Activated T-helper 9 cell treated with anti-CD3 and anti-CD28 coated beads, Interleukin-2, amount 50 U/mL, for 16 hours (primary cell): ENCODE measurements at regions not wholly inside any gene's neighbourhood (a gene's known extent, or its start where the extent isn't known, plus 50 kb on each side); places are given as distances from the start of the nearest gene placed in this dataset.

Experiments used
- DNase-seq: peaks from one replicate; pipeline ENCODE4 v3.0.0-alpha.2; 2020; ENCODE audit warnings: low read depth

- no peak for DNase-seq
Observed at GRCh38 chr16:73350707-73351452, 303.0 kb upstream of the ZFHX3 start.

DNA sequence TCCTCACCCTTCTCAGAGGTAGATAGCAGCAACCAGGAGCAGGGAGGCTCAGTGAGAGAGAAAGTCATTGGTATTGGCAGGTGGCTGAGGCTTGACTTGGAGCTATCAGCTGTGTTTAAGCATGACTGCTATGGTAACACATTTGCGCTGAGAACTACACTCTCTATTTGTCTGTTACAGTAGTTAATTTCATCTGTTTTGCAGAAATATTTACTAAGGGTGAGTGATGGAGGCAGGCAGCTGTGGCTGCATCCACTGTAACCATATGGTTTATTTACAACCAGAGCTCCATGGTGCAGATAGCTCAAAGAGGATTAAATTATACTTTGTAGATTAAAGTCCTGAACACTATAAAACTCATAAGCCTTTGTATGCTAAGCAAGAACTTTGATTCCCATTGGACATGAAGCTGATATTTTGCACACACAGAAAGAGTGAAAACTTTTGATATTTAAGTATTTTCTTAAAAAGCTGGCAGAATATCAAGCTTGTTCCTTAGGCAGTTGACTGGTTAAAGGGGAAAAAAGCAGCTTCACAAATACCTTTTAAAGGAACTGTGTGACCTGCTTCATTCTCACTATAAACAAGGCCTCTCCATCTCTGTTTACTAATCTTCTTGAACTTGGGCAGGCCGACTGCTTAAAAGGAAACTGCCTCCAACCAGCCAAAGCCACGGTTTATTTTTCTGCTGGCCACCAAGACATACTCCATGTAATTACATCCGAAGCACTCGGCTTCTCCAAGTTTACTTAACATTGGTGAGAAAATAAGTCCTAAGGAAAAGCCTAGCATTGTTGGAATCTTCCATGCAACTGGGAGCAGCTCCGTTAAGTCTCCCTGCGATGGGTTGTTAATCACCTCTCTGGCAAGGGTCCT lies 299.8 kb upstream of the ZFHX3 start:
- DNase-seq, result no peak

GRCh38 chr16:73339821-73340220 lies 291.9 kb upstream of the ZFHX3 start:
- no peak for DNase-seq

DNA sequence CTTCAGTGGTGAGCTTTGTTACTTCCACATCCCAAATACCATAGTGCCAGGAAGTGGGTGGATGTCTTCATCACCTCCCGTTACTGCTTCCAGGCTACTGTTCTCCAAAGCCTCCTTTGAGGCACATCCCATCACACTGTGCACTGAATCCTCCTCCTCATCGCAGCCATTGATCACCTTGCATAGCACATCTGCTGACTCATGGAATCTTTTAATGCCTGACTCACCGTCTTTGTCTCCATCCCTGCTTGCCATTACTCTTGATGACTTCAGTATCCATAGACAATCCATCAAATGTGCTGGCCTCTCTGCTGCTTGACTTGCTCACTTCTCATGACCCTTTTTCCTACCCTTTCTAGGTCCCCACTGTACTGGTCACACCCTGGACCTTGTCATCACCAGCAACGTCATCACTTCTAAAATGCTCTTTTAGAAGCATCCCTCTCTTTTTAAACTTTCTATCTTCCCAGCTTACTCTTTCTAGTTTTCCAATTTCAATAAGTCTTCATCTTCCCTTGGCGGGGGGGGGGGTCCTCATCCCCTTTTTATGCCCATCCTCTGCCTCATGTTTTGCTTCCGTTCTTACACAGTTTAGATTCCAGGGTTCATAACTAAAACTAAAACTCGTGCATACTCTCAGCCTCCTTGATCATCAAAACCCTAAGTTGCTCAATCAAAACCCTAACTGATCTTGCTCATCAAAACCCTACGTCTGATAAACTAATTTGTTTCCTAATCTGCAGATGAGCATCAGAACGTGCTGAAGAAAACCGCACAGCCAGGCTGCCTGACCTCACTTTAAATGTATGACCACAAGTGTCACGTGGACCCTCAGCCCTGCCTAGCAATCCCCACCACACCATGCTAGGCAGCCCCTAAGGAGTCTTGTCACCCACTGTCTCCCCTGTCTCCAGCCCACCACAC lies 289.7 kb upstream of the ZFHX3 start:
- no peak for DNase-seq

- no peak for DNase-seq
Observed at GRCh38 chr16:73329358-73330286, 281.7 kb upstream of the ZFHX3 start.

- no peak for DNase-seq
Observed at GRCh38 chr16:73326770-73327470, 279.0 kb upstream of the ZFHX3 start.

- no peak for DNase-seq
Observed at GRCh38 chr16:73326221-73326620, 278.3 kb upstream of the ZFHX3 start.

DNA sequence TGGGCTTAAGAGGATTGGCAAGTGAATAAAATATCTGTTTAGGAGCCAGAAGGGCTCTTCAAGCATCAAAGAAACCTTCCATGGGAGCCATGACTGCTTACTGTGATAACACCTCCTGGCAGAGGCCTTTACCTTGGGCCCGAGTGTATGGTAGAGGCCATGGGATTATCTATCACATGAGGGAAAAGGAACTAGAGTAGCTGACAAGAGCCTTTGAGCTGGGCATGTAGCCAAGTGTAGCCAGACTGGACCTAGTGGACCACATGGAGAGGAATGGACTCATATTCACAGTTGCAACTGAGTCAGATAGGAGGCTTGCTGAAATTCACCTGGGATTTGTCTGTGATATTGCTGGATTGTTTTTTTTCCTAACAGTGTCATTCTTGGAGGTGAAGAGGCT lies 276.0 kb upstream of the ZFHX3 start:
- DNase-seq, result no peak

DNA sequence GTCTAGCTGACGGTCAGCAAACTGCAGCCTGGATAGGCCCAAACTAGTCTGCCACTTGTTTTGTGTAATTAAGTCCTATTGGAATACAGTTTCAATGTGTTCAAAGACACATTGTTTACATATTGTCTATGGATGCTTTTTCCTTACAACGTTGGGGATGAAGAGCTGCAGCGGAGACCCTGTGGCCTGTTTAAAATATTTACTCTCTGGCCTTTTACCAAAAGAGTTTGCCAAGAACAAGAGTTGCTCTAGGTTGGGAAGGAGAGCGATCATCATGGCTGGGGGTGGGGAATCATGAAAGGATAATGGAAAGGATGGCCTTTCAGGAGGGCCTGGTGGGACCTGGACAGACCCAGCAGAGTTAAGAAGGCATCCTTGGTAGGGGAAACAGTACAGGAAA lies 274.9 kb upstream of the ZFHX3 start:
- DNase-seq, result no peak

- no peak for DNase-seq
Observed at GRCh38 chr16:73321853-73322252, 273.9 kb upstream of the ZFHX3 start.

GRCh38 chr16:73319737-73320136 lies 271.8 kb upstream of the ZFHX3 start:
- no peak for DNase-seq

DNA sequence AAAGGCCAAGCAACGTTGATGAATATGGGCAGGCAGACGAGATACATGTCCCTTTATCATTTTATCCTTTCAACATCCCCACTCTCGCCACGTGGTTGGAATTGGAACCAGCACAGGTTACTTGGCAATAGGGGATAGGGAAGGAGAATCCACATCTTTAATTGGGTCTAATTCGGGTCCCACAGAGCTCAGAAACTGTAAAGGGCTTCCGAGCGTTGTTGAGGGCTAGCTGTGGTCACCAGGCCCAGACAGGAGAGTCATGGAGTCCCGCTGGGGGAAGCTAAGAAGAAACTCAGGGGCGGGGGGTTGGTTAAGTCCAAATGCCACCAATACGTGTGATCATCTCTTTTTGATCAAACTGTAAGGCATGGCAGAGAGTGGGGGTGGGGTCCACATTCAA lies 271.3 kb upstream of the ZFHX3 start:
- no peak for DNase-seq

DNA sequence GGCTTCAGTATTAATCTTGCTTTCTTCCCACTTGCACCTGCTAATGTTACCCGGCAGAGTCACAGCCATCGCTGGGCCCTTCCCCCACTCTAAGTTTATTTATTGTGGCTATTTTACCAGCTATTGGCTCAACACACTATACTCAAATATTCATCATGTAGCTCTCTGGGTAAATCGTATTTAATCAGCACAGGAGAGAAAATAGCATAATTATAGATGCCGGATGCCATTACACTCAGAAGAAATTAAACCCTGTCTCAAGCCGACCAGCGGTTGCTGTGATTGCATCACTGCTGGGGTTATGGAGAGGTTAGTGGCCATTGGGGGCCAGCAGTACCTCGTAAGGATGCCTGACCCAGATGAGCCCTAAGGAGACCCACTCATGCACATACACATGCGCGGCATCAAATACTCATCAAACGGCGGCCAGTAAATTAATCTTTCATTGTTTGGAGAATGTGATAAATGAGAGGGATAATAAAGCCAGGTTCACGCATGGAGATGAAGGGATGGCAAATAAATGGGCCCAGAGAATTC lies 269.5 kb upstream of the ZFHX3 start:
- no peak for DNase-seq

DNA sequence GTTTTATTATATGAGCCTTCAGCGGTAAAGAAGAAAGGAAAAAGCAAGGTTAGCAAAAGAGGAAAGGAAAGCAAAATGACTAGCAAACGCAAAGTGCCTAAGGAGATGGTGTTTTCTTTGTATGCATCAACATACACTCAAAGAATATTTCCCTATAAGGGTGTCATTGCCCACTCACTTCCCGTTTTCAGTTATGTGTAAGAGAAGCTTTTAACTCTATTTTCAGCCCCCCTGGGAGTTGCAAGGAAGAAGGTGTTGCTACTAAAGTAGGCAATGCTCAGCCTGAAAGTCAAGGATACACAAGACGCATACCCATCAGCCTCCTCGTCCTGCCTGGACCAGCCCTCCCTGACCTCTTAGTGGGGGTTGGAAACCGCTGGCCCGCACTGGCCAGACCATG lies 267.7 kb upstream of the ZFHX3 start:
- no peak for DNase-seq

GRCh38 chr16:73313950-73314349 lies 266.0 kb upstream of the ZFHX3 start:
- DNase-seq, result no peak

DNA sequence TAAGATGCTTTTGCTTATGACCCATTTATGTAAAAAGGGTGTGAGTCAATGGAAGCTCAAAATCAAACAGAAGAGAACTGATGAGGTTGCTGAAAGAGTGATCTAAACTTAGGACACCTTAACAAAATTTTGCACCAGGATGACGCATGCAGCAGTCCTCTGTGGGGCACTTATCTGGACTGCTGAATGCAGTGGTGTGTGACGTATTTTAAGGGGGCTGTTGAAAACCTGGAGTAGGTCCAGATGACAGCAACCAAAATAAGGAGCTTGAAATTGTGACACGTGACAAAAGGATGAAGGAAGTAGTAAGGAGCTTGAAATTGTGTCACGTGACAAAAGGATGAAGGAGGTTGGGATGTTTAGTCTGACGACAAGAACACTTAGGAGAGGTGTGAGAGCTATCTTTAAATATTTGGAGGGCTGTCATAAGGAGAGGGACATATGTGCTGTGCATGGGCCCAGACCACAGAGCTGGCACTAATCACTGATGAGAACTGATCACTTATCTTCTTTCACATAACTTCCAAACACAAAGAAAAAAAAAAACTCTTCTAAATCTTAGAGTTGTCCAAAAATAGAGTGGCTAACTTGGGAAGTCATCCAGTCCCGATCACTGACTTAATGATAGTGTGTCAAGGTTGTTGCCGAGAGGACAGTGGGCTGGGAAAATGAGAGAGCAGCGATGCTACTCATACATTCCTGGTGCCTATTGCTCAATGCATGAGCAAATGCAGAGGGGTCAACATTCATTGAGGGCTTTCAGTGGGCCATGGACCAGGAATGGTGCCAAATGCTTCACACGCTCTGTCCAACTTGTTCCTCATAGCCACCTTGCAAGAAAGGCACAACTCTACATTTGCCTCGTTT lies 264.2 kb upstream of the ZFHX3 start:
- DNase-seq, result no peak

- DNase-seq, result no peak
Observed at GRCh38 chr16:73308771-73309170, 260.8 kb upstream of the ZFHX3 start.

DNA sequence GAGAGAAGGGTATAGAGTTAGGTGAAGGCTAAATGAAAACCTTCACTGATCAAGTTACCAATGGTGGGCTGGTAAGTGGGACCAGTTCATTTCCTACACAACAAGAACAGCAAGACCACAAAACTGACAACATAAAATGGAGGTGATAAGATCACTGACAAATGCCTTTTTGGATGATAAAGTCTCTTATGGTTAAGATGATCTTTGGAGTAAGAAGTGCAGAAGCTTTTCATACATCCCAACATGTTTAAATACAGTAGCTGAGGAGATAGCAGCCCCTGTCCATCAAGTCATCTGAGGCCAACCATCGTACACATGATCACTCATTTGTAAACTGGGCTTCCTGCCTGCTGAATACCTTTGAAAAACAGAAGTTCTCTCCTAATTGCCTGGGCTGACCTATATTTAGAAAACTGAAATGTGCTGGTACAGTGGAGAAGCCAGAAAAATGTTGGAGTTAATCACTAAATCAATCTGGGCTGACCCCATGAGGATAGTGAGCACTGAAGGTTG lies 259.0 kb upstream of the ZFHX3 start:
- DNase-seq, result no peak
